ENCODE measurements at regions not wholly inside any gene's neighbourhood (a gene's known extent, or its start where the extent isn't known, plus 50 kb on each side); places are given as distances from the start of the nearest gene placed in this dataset.

GRCh38 chr13:84031120-84031519 is 148.8 kb upstream of the SLITRK1 start:
- FAIRE-seq (no peak), DNase-seq (ENCODE audit: low read depth) (no peak)
- no peaks in the 10 kb centered on the region for H3K9me3 ChIP-seq (ENCODE audit: insufficient read depth, low read depth, low read length)
- no peak overlapping the region for H3K4me2 ChIP-seq (ENCODE audit: low read length)
- H2AFZ ChIP-seq (ENCODE audit: low read depth, low read length) = no peak overlapping the region
- no peak overlapping the region for H3K4me3 ChIP-seq (ENCODE audit: insufficient read depth, low read depth, low read length)
- H3K27me3 Mint-ChIP-seq (ENCODE audit: low read depth, unreplicated experiment) = no peaks in the 10 kb centered on the region
- no peak overlapping the region for H3K27ac Mint-ChIP-seq (ENCODE audit: unreplicated experiment)
- H3K36me3 ChIP-seq (ENCODE audit: insufficient read depth, low read length) = no peaks in the 10 kb centered on the region
- H4K20me1 ChIP-seq (ENCODE audit: insufficient read depth, low read length) = no peaks in the 10 kb centered on the region
- no peak overlapping the region for H3K27ac ChIP-seq (ENCODE audit: low read depth, low read length)
- no peak overlapping the region for H3K4me3 Mint-ChIP-seq (ENCODE audit: unreplicated experiment)
- no peaks in the 10 kb centered on the region for H3K4me1 ChIP-seq (ENCODE audit: insufficient read depth, low read length)
- H3K79me2 ChIP-seq (ENCODE audit: insufficient read depth, low read length) = no peaks in the 10 kb centered on the region
- no peaks in the 10 kb centered on the region for H3K9me3 Mint-ChIP-seq (ENCODE audit: unreplicated experiment)
- no peaks in the 10 kb centered on the region for H3K36me3 Mint-ChIP-seq (ENCODE audit: low read depth, unreplicated experiment)
- H3K27me3 ChIP-seq (ENCODE audit: insufficient read depth, low read length) = no peaks in the 10 kb centered on the region
- no peak overlapping the region for H3K9ac ChIP-seq (ENCODE audit: low read length)
- TF ChIP-seq CTCF (IDR thresholded peaks at IDR 0.05; ENCODE audit: insufficient read depth, low read depth, low read length) = no peak
- TF ChIP-seq EZH2 (IDR thresholded peaks at IDR 0.05; ENCODE audit: insufficient read depth, low read length) = no peak
- peaks cover 3% of the 10 kb centered on the region for H3K4me1 Mint-ChIP-seq (ENCODE audit: low read depth, unreplicated experiment)

- no peaks in the 10 kb centered on the region for H3K36me3 Mint-ChIP-seq (ENCODE audit: low read depth, unreplicated experiment)
- H3K4me3 Mint-ChIP-seq (ENCODE audit: unreplicated experiment) = no peak overlapping the region
- Histone ChIP-seq H3K79me2 (ENCODE audit: insufficient read depth, low read length) (no peaks in the 10 kb centered on the region), H3K27ac (ENCODE audit: low read depth, low read length) (no peak overlapping the region), H2AFZ (ENCODE audit: low read depth, low read length) (no peak overlapping the region), H3K4me2 (ENCODE audit: low read length) (no peak overlapping the region), H3K9me3 (ENCODE audit: insufficient read depth, low read depth, low read length) (no peaks in the 10 kb centered on the region), H4K20me1 (ENCODE audit: insufficient read depth, low read length) (no peaks in the 10 kb centered on the region), H3K36me3 (ENCODE audit: insufficient read depth, low read length) (no peaks in the 10 kb centered on the region), H3K27me3 (ENCODE audit: insufficient read depth, low read length) (no peaks in the 10 kb centered on the region), H3K4me1 (ENCODE audit: insufficient read depth, low read length) (no peaks in the 10 kb centered on the region), H3K4me3 (ENCODE audit: insufficient read depth, low read depth, low read length) (no peak overlapping the region), H3K9ac (ENCODE audit: low read length) (no peak overlapping the region)
- H3K4me1 Mint-ChIP-seq (ENCODE audit: low read depth, unreplicated experiment) = peaks cover 3% of the 10 kb centered on the region
- TF ChIP-seq EZH2 (IDR thresholded peaks at IDR 0.05; ENCODE audit: insufficient read depth, low read length) (no peak), CTCF (IDR thresholded peaks at IDR 0.05; ENCODE audit: insufficient read depth, low read depth, low read length) (no peak)
- H3K27me3 Mint-ChIP-seq (ENCODE audit: low read depth, unreplicated experiment) = no peaks in the 10 kb centered on the region
- FAIRE-seq = no peak
- H3K9me3 Mint-ChIP-seq (ENCODE audit: unreplicated experiment) = no peaks in the 10 kb centered on the region
- DNase-seq (ENCODE audit: low read depth) = no peak
- H3K27ac Mint-ChIP-seq (ENCODE audit: unreplicated experiment) = no peak overlapping the region
Measured at GRCh38 chr13:84029396-84029795, 147.1 kb upstream of the SLITRK1 start.

DNA sequence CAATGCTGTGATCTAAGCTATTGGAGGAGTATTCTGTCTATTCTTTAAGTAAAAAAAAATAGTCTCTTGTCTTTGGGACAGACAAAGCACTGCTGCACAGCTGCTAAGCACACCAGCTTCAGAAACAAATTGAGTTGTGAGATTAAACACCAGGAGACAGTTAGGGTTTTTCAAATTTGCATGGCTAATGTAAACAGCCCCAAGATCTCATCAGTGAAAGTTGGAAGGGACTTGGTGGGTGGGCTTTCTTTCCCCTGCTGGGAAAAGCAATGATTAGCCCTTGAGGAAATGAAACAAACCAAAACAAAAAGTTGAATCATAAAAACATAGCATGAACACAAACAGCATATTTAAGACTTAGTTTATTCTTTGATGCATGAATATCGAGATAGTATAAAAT is 143.6 kb upstream of the SLITRK1 start:
- Mint-ChIP-seq H3K36me3 (ENCODE audit: low read depth, unreplicated experiment) (no peaks in the 10 kb centered on the region), H3K4me1 (ENCODE audit: low read depth, unreplicated experiment) (no peaks in the 10 kb centered on the region), H3K9me3 (ENCODE audit: unreplicated experiment) (no peaks in the 10 kb centered on the region), H3K27ac (ENCODE audit: unreplicated experiment) (no peak overlapping the region), H3K4me3 (ENCODE audit: unreplicated experiment) (no peak overlapping the region), H3K27me3 (ENCODE audit: low read depth, unreplicated experiment) (no peaks in the 10 kb centered on the region)
- DNase-seq (ENCODE audit: low read depth) (no peak), FAIRE-seq (no peak)
- Histone ChIP-seq H3K4me1 (ENCODE audit: insufficient read depth, low read length) (no peaks in the 10 kb centered on the region), H3K27me3 (ENCODE audit: insufficient read depth, low read length) (no peaks in the 10 kb centered on the region), H3K79me2 (ENCODE audit: insufficient read depth, low read length) (no peaks in the 10 kb centered on the region), H3K27ac (ENCODE audit: low read depth, low read length) (no peak overlapping the region), H3K4me3 (ENCODE audit: insufficient read depth, low read depth, low read length) (no peak overlapping the region), H3K9me3 (ENCODE audit: insufficient read depth, low read depth, low read length) (no peaks in the 10 kb centered on the region), H4K20me1 (ENCODE audit: insufficient read depth, low read length) (no peaks in the 10 kb centered on the region), H2AFZ (ENCODE audit: low read depth, low read length) (no peak overlapping the region), H3K36me3 (ENCODE audit: insufficient read depth, low read length) (no peaks in the 10 kb centered on the region), H3K9ac (ENCODE audit: low read length) (no peak overlapping the region), H3K4me2 (ENCODE audit: low read length) (no peak overlapping the region)
- TF ChIP-seq CTCF (IDR thresholded peaks at IDR 0.05; ENCODE audit: insufficient read depth, low read depth, low read length) (no peak), EZH2 (IDR thresholded peaks at IDR 0.05; ENCODE audit: insufficient read depth, low read length) (no peak)

Data from astrocyte (in vitro differentiated cells and primary cell).